IMR-90 (cell line): ENCODE measurements at regions not wholly inside any gene's neighbourhood (a gene's known extent, or its start where the extent isn't known, plus 50 kb on each side); places are given as distances from the start of the nearest gene placed in this dataset.

Experiments used
- ATAC-seq: fragments of 200-7000 bp; cut with Tn5 transposase; 2 replicates; pipeline ENCODE4 v1.9.1; 2020; ENCODE audit warnings: low read depth, mild to moderate bottlenecking, moderate library complexity
- BruUV-seq: library from RNA; stranded (reverse); fragments of 400-500 nt; replicated peaks from 2 replicates; lab custom pipeline; 2021; lab: Mats Ljungman, UMichigan
- CTCF ChIA-PET: fragments of 300-600 bp; formaldehyde crosslinking; extraction: SDS; loops from one replicate; lab custom pipeline; 2021; ENCODE audit warnings: antibody characterized with exemption; lab: Yijun Ruan, JAX
- POLR2A ChIA-PET: fragments of 300-600 bp; sonication (Branson Sonifier 250); formaldehyde crosslinking; loops from one replicate; lab custom pipeline; 2022; ENCODE audit warnings: antibody characterized with exemption; ENCODE audit not compliant: unreplicated experiment; lab: Charles Lee
- DNase-seq: peaks from one replicate; pipeline ENCODE4 v3.0.0; 2013
- H2AFZ ChIP-seq: replicated peaks from 2 replicates; pipeline ENCODE3; 2013; ENCODE audit warnings: low read length, mild to moderate bottlenecking; ENCODE audit not compliant: poor library complexity
- H2AK5ac ChIP-seq: 2 replicates; pipeline ENCODE4 v1.6.1; 2013; ENCODE audit warnings: low read depth, low read length, inconsistent platforms
- H2AK9ac ChIP-seq: replicated peaks from 2 replicates; pipeline ENCODE3; 2013; ENCODE audit warnings: mild to moderate bottlenecking, low read depth, low read length, moderate library complexity; ENCODE audit not compliant: poor library complexity
- H2BK120ac ChIP-seq: 2 replicates; pipeline ENCODE4 v1.6.1; 2013; ENCODE audit warnings: low read depth, low read length, inconsistent platforms
- H2BK15ac ChIP-seq: 3 replicates; pipeline ENCODE4 v1.6.1; 2013; ENCODE audit warnings: low read depth, low read length, inconsistent platforms
- H2BK20ac ChIP-seq: 2 replicates; pipeline ENCODE4 v1.6.1; 2013; ENCODE audit warnings: low read depth, mild to moderate bottlenecking, inconsistent platforms, low read length, moderate library complexity
- H2BK5ac ChIP-seq: 2 replicates; pipeline ENCODE4 v1.6.1; 2013; ENCODE audit warnings: mild to moderate bottlenecking, low read depth, low read length, inconsistent platforms; ENCODE audit not compliant: poor library complexity, severe bottlenecking
- H3K14ac ChIP-seq: replicated peaks from 2 replicates; pipeline ENCODE4 v1.6.1; 2013; ENCODE audit warnings: low read depth, low read length, inconsistent platforms
- H3K18ac ChIP-seq: 2 replicates; pipeline ENCODE4 v1.6.1; 2013; ENCODE audit warnings: low read depth, low read length, control low read depth
- H3K23ac ChIP-seq: 2 replicates; pipeline ENCODE4 v1.6.1; 2013; ENCODE audit warnings: low read depth, low read length, inconsistent platforms
- H3K27ac ChIP-seq: 2 replicates; pipeline ENCODE4 v1.5.1; 2013; ENCODE audit warnings: mild to moderate bottlenecking, control low read depth, low read length; ENCODE audit not compliant: insufficient read depth
- H3K27me3 ChIP-seq: 2 replicates; pipeline ENCODE4 v1.6.1; 2013; ENCODE audit warnings: low read length; ENCODE audit not compliant: control insufficient read depth, insufficient read depth
- H3K36me3 ChIP-seq: 2 replicates; pipeline ENCODE4 v1.6.1; 2013; ENCODE audit warnings: low read length, mixed read lengths; ENCODE audit not compliant: control insufficient read depth, insufficient read depth
- H3K4ac ChIP-seq: 2 replicates; pipeline ENCODE4 v1.6.1; 2013; ENCODE audit warnings: low read depth, low read length, inconsistent platforms
- H3K4me1 ChIP-seq: 2 replicates; pipeline ENCODE4 v1.6.1; 2013; ENCODE audit warnings: low read length, mixed read lengths; ENCODE audit not compliant: control insufficient read depth, insufficient read depth
- H3K4me2 ChIP-seq: 2 replicates; pipeline ENCODE4 v1.6.1; 2013; ENCODE audit warnings: low read depth, mild to moderate bottlenecking, control low read depth, low read length, moderate library complexity
- H3K4me3 ChIP-seq: 2 replicates; pipeline ENCODE4 v1.5.1; 2013; ENCODE audit warnings: low read depth, mild to moderate bottlenecking, control low read depth, low read length, moderate library complexity; ENCODE audit not compliant: insufficient read depth
- H3K56ac ChIP-seq: 2 replicates; pipeline ENCODE4 v1.6.1; 2013; ENCODE audit warnings: low read length, inconsistent platforms; ENCODE audit not compliant: insufficient read depth; ENCODE audit errors: extremely low read depth
- H3K79me1 ChIP-seq, 2 experiments: 2 replicates each; pipeline ENCODE4 v1.6.1; 2013; ENCODE audit warnings: low read length in 2 of 2, inconsistent platforms in 1 of 2, low read depth in 1 of 2
- H3K9ac ChIP-seq: 2 replicates; pipeline ENCODE4 v1.6.1; 2013; ENCODE audit warnings: low read depth, low read length, control low read depth
- H3K9me1 ChIP-seq: 2 replicates; pipeline ENCODE4 v1.6.1; 2013; ENCODE audit warnings: low read length, inconsistent platforms; ENCODE audit not compliant: insufficient read depth
- H3K9me3 ChIP-seq: 2 replicates; pipeline ENCODE4 v1.6.1; 2013; ENCODE audit warnings: low read length; ENCODE audit not compliant: control insufficient read depth, insufficient read depth
- H4K20me1 ChIP-seq: 2 replicates; pipeline ENCODE4 v1.6.1; 2013; ENCODE audit warnings: low read length, inconsistent platforms; ENCODE audit not compliant: insufficient read depth
- H4K5ac ChIP-seq: 2 replicates; pipeline ENCODE4 v1.6.1; 2013; ENCODE audit warnings: mild to moderate bottlenecking, low read depth, low read length, control low read depth
- H4K8ac ChIP-seq, 2 experiments: 2 replicates each; pipeline ENCODE4 v1.6.1; 2013; ENCODE audit warnings: low read depth in 2 of 2, low read length in 2 of 2, control low read depth in 1 of 2, inconsistent platforms in 1 of 2
- H4K91ac ChIP-seq: 2 replicates; pipeline ENCODE4 v1.6.1; 2013; ENCODE audit warnings: low read depth, low read length, inconsistent platforms; ENCODE audit not compliant: insufficient read depth
- CEBPB ChIP-seq: IDR thresholded peaks from 2 replicates; pipeline ENCODE4 v1.6.1; 2012; ENCODE audit warnings: low read depth, low read length, improper control_type of control experiment
- CTCF ChIP-seq: conservative IDR thresholded peaks from 2 replicates; pipeline ENCODE4 v1.5.1; 2012; ENCODE audit warnings: mild to moderate bottlenecking, low read depth, low read length, improper control_type of control experiment
- MAFK ChIP-seq: IDR thresholded peaks from 2 replicates; pipeline ENCODE4 v1.6.1; 2012; ENCODE audit warnings: low read depth, low read length, improper control_type of control experiment
- MAZ ChIP-seq: IDR thresholded peaks from 2 replicates; pipeline ENCODE4 v1.6.1; 2012; ENCODE audit warnings: low read depth, mild to moderate bottlenecking, low read length, improper control_type of control experiment, moderate library complexity, borderline replicate concordance
- WGBS, 2 experiments: methylation state at CpG; one replicate each; pipeline versions ENCODE4 v1.1.5 to v1.1.7; 2013; ENCODE audit warnings: missing lambda C conversion rate in 2 of 2; ENCODE audit not compliant: insufficient read length in 1 of 2; ENCODE audit errors: extremely low coverage in 2 of 2; 5-methylcytosine and 5-hydroxymethylcytosine counted together
- dilution Hi-C: fragments of 300-500 bp; cut with HindIII; formaldehyde crosslinking; loops from one replicate; pipeline ENCODE4 v1.14.3; 2018; ENCODE audit warnings: low sequenced_read_pairs; ENCODE audit not compliant: unreplicated experiment
- in situ Hi-C: fragments of 300-500 bp; cut with MboI; formaldehyde crosslinking; loops from 3 replicates; pipeline ENCODE4 v1.14.3; 2019; ENCODE audit warnings: low sequenced_read_pairs, inconsistent platforms, mixed read lengths
- intact Hi-C: fragments of 100-400 bp; cut with micrococcal nuclease; formaldehyde crosslinking; loops from 2 replicates; pipeline ENCODE4 v1.10.0; 2022
- TF ChIP-seq, protein P1 (sequence below): fragments of 150-350 bp; IDR thresholded peaks from 2 replicates; pipeline ENCODE4 v1.6.1; 2016; ENCODE audit warnings: low read depth, mild to moderate bottlenecking, low read length, moderate library complexity, borderline replicate concordance

DNA sequence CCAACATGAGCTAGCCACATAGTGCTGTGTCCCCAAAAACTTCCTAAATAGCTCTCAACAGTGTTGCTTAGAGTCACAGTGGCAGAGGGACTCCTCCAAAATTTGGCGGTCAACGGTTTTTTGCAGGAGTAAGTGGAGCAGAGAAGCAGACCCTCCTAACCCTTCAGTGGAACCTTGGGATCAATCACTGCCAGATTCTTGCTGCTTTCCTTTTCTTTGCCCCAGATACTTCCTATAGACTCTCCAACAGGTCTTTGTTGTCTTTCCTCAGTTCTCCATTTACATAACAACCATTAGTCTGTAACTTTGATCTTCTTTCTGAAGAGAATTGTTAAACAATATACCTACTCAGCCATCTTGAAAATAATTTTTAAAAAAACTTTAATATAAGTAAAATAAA, 556.1 kb downstream of the BRINP3 start:
- ChIA-PET CTCF (no interaction called here), POLR2A (no interaction called here)
- H4K5ac ChIP-seq = no peak overlapping the region
- DNase-seq (no peak), ATAC-seq (no peak)
- no peak overlapping the region for H2BK120ac ChIP-seq
- no peak overlapping the region for H3K4me3 ChIP-seq
- WGBS, 2 experiments = no CpG with 5 or more reads among the region's 2 CpGs
- H3K79me1 ChIP-seq = no peaks in the 10 kb centered on the region
- H3K36me3 ChIP-seq = no peaks in the 10 kb centered on the region
- dilution Hi-C loops (no loop called here), in situ Hi-C loops (no loop called here), intact Hi-C loops (no loop called here)
- H3K9ac ChIP-seq = no peak overlapping the region
- no peaks in the 10 kb centered on the region for H4K20me1 ChIP-seq
- no peak overlapping the region for H4K8ac ChIP-seq
- H3K9me1 ChIP-seq = no peaks in the 10 kb centered on the region
- H2AK9ac ChIP-seq = no peak overlapping the region
- H3K27ac ChIP-seq = no peak overlapping the region
- no peak overlapping the region for H3K4ac ChIP-seq
- no peak overlapping the region for H2AK5ac ChIP-seq
- no peak overlapping the region for H4K91ac ChIP-seq
- no peak overlapping the region for H3K4me2 ChIP-seq
- no peak overlapping the region for H2AFZ ChIP-seq
- no peaks in the 10 kb centered on the region for H3K4me1 ChIP-seq
- H2BK20ac ChIP-seq = no peak overlapping the region
- no peak overlapping the region; the same call in 1 of the 2 replicates for H3K56ac ChIP-seq
- H3K9me3 ChIP-seq = no peaks in the 10 kb centered on the region
- no peak overlapping the region for H2BK15ac ChIP-seq
- H3K18ac ChIP-seq = no peak overlapping the region
- H2BK5ac ChIP-seq = no peak overlapping the region
- H3K23ac ChIP-seq = no peak overlapping the region
- no peak overlapping the region for H3K14ac ChIP-seq
- TF ChIP-seq MAFK (no peak), CTCF (no peak), MAZ (no peak), CEBPB (no peak)
- TF ChIP-seq, protein P1, sequence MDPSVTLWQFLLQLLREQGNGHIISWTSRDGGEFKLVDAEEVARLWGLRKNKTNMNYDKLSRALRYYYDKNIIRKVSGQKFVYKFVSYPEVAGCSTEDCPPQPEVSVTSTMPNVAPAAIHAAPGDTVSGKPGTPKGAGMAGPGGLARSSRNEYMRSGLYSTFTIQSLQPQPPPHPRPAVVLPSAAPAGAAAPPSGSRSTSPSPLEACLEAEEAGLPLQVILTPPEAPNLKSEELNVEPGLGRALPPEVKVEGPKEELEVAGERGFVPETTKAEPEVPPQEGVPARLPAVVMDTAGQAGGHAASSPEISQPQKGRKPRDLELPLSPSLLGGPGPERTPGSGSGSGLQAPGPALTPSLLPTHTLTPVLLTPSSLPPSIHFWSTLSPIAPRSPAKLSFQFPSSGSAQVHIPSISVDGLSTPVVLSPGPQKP = no peak
- no TSS peak for BruUV-seq
- no peaks in the 10 kb centered on the region for H3K27me3 ChIP-seq
